ENCODE measurements at regions not wholly inside any gene's neighbourhood (a gene's known extent, or its start where the extent isn't known, plus 50 kb on each side); places are given as distances from the start of the nearest gene placed in this dataset.

GRCh38 chr1:55750628-55750995 lies 535.4 kb upstream of the USP24 start:
- no peak for TF ChIP-seq EZH2 (IDR thresholded peaks at IDR 0.05)
- TF ChIP-seq CTCF (IDR thresholded peaks at IDR 0.05), result no peak
- TF ChIP-seq EZH2phosphoT487 (IDR thresholded peaks at IDR 0.05), result no peak

Data from neural progenitor cell (in vitro differentiated cells).